ENCODE measurements at regions not wholly inside any gene's neighbourhood (a gene's known extent, or its start where the extent isn't known, plus 50 kb on each side); places are given as distances from the start of the nearest gene placed in this dataset.

GRCh38 chr18:78857314-78858150 lies 122.1 kb upstream of the SALL3 start:
- TF ChIP-seq, protein P1, sequence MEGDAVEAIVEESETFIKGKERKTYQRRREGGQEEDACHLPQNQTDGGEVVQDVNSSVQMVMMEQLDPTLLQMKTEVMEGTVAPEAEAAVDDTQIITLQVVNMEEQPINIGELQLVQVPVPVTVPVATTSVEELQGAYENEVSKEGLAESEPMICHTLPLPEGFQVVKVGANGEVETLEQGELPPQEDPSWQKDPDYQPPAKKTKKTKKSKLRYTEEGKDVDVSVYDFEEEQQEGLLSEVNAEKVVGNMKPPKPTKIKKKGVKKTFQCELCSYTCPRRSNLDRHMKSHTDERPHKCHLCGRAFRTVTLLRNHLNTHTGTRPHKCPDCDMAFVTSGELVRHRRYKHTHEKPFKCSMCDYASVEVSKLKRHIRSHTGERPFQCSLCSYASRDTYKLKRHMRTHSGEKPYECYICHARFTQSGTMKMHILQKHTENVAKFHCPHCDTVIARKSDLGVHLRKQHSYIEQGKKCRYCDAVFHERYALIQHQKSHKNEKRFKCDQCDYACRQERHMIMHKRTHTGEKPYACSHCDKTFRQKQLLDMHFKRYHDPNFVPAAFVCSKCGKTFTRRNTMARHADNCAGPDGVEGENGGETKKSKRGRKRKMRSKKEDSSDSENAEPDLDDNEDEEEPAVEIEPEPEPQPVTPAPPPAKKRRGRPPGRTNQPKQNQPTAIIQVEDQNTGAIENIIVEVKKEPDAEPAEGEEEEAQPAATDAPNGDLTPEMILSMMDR (conservative IDR thresholded peaks at IDR 0.05; ENCODE audit: low read depth, low read length), result no peak
- no peak overlapping the region for H3K4me3 ChIP-seq (ENCODE audit: low read depth, low read length)
- no peak for DNase-seq (ENCODE audit: low read depth)

GRCh38 chr18:78859686-78860085 lies 119.9 kb upstream of the SALL3 start:
- TF ChIP-seq, protein P1 (conservative IDR thresholded peaks at IDR 0.05; ENCODE audit: low read depth, low read length), result no peak
- no peak for DNase-seq (ENCODE audit: low read depth)
- H3K4me3 ChIP-seq (ENCODE audit: low read depth, low read length), result no peak overlapping the region

DNA sequence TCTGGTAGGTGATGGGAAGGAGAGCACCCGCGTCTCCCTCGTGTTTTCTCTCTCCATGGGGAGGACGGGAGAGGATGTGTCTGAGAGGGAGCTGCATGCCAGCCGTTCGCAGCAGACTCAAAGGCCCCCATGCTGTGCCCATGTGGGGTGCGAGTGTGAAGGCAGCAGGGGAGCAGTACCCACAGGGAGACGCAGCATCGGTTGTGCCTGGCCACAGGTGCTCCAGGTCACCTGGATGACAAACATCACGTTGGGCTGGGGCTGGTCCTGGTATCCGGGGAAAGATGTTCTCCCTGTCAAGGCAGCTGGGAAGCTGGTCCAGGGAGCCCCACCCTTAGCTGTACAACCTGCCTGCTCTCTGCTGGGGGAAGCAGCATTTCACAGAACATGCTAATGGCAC lies 119.5 kb upstream of the SALL3 start:
- H3K4me3 ChIP-seq (ENCODE audit: low read depth, low read length), result no peak overlapping the region
- no peak for DNase-seq (ENCODE audit: low read depth)
- TF ChIP-seq, protein P1 (conservative IDR thresholded peaks at IDR 0.05; ENCODE audit: low read depth, low read length), result no peak

- no peak overlapping the region for H3K4me3 ChIP-seq (ENCODE audit: low read depth, low read length)
- TF ChIP-seq, protein P1 (conservative IDR thresholded peaks at IDR 0.05; ENCODE audit: low read depth, low read length), result no peak
- DNase-seq (ENCODE audit: low read depth), result no peak
These were observed 118.5 kb upstream of the SALL3 start for GRCh38 chr18:78861116-78861515.

DNA sequence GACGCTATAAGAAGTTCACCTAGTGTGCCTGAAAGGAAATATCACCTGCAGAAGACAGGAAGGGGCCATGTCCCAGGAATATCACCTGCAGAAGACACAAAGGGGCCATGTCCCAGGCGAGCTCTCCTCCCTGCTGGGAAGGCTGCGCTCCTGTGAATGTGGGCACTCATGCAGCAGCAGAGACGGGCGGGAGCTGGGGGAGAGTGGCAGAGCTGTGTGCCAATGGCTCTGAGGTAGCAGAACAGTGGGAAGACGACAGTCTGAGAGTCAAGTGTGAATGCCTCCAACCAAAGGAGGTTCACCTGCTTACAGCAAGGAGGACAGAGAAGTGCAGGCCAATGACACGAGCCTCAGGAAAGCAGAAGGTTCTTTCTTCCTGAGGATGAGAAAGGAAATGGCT lies 117.9 kb upstream of the SALL3 start:
- no peak for DNase-seq (ENCODE audit: low read depth)
- H3K4me3 ChIP-seq (ENCODE audit: low read depth, low read length), result no peak overlapping the region
- TF ChIP-seq, protein P1 (conservative IDR thresholded peaks at IDR 0.05; ENCODE audit: low read depth, low read length), result no peak

DNA sequence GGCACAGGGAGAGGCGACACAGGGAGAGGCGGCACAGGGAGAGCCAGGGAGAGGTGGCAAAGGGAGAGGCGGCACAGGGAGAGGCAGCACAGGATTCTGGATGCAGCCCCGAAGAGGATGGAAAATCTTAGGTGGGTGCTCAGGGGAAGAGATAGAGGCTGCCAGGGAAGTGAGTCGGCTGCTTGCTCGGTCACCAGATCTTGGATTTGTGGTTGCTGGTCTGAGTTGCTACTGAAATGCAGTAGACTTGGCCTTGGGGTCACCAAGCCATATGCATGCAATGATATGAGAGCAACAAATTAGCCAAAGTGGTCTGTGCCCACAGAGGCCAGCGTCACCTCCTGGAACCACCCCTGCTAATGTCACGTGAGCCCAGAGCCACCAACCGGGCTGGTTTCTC lies 117.2 kb upstream of the SALL3 start:
- DNase-seq (ENCODE audit: low read depth), result no peak
- H3K4me3 ChIP-seq (ENCODE audit: low read depth, low read length), result no peak overlapping the region
- TF ChIP-seq, protein P1 (conservative IDR thresholded peaks at IDR 0.05; ENCODE audit: low read depth, low read length), result no peak

GRCh38 chr18:78865056-78865598 lies 114.5 kb upstream of the SALL3 start:
- no peak overlapping the region for H3K4me3 ChIP-seq (ENCODE audit: low read depth, low read length)
- TF ChIP-seq, protein P1 (conservative IDR thresholded peaks at IDR 0.05; ENCODE audit: low read depth, low read length), result no peak
- no peak for DNase-seq (ENCODE audit: low read depth)
